Epithelial cell of prostate (primary cell): ENCODE measurements at regions not wholly inside any gene's neighbourhood (a gene's known extent, or its start where the extent isn't known, plus 50 kb on each side); places are given as distances from the start of the nearest gene placed in this dataset.

Experiments
- DNase-seq: peaks from one replicate; pipeline ENCODE4 v3.0.0-alpha.2; 2011; ENCODE audit warnings: low read depth, low spot score
- H3K27ac ChIP-seq: fragments of 450-650 bp; 2 replicates; pipeline ENCODE4 v1.5.1; 2017; ENCODE audit warnings: mild to moderate bottlenecking

- H3K27ac ChIP-seq: peak overlapping the region; percentile 90
- DNase-seq: no peak
These were observed 164.4 kb downstream of the PJA1 start for GRCh38 chrX:69000877-69001276.

GRCh38 chrX:68999931-69000330, 165.3 kb downstream of the PJA1 start:
- no peak for DNase-seq
- H3K27ac ChIP-seq: peak overlapping the region; percentile 90

DNA sequence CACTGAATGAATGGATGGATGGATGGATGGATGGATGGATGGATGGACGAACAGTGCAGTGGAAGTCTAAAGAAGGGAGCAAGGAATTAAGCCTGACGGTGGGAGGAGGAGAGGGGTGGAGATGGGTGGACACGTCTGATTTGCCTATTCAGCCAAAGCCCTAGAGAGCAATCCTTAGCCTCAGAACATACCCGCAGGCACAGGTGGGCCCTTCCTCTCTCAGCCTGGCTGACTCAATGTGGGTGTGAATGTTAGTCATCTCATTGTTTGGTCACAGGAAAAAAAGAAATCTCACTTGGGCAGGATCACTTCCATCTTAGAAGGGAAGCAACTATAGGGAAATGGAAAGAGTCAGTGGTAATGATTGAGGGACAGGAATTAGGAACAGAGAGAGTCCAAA, 165.9 kb downstream of the PJA1 start:
- peak; percentile 53 for DNase-seq
- H3K27ac ChIP-seq: peak overlapping the region; percentile 90

DNA sequence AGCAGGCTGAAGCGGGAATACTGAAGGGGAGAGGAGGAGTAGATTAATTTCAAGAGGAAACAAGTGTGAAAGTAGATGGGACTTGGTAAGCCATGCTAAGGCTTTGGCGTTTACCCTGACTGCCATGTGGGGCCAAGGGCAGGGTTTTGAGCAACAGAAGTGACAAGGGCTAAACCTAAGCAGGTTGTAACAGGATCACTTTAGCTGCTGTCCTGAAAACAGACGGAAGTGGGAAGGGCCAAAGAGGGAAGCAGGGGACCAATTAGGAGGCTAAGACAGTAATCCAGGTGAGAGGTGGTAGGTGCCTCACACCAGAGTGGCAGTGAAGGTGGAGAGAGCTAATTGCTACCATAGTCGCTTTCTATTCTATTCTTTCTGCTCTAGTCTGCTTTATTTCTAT, 166.5 kb downstream of the PJA1 start:
- peak overlapping the region; percentile 90 for H3K27ac ChIP-seq
- no peak for DNase-seq

DNA sequence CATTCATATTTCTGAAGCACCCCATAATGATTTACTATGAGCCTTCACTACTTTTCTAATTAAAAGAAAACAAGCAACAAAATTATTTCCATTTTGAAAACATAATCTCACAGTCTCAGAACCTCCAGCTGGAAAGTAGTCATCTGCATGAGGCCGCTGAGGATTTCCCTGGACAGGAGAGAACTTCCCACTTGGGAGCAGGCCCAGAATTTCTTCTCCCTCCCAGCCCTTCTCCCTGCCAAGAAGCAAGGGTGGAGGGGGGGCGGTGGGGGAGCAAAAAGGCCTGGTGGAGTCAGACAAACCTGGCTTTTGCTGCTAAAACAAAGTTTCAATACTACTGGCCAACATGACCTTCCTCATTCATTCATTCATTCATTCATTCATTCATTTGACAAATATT, 167.3 kb downstream of the PJA1 start:
- peak overlapping the region; percentile 90 for H3K27ac ChIP-seq
- DNase-seq: no peak

GRCh38 chrX:68997511-68997910, 167.7 kb downstream of the PJA1 start:
- peak overlapping the region; percentile 90 for H3K27ac ChIP-seq

GRCh38 chrX:68995780-68996551, 167.1 kb downstream of the EFNB1 start:
- DNase-seq: no peak
- H3K27ac ChIP-seq: no peak overlapping the region

More at GRCh38 chrX:68997511-68997910, 167.7 kb downstream of the PJA1 start:
- DNase-seq: no peak

DNA sequence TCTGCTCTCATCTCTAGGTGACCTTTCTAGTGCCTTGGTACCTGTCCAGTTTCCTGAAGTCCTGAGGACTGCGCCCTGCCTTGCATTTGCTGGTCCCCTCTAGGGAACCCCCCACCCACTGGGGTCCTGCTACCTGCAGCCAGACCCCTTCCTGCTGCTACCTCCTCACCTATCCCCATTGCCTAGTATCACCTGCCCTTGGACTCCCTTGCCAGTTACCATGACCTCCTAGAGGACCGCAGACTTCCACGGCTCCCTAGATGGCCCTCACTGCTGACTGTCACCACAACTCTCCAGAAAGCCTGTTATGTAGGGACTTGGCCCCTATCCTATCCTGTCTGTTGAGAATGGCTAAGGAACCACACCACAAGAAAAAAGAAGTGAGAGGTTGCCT, 166.6 kb downstream of the EFNB1 start:
- H3K27ac ChIP-seq: no peak overlapping the region
- no peak for DNase-seq

DNA sequence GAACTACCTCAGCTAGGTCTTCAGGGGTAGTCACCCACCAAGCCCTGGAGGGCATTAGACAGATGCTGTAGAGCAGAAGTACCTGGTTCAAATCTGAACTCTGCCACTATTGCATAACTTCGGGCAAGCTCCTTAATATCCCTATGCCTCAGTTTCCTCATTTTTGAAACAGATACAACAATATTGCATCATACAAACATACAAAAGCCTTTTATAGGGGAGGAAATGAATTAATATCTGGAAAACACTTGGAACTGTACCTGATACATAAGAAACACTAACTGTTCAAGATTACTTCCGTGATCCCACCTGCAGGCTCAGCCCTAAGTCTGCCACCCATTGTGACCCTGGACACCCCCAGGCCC, 166.1 kb downstream of the EFNB1 start:
- H3K27ac ChIP-seq: no peak overlapping the region
- no peak for DNase-seq

GRCh38 chrX:68994135-68994890, 165.5 kb downstream of the EFNB1 start:
- no peak overlapping the region for H3K27ac ChIP-seq
- DNase-seq: no peak

- H3K27ac ChIP-seq: no peak overlapping the region
- DNase-seq: no peak
These were observed 164.1 kb downstream of the EFNB1 start for GRCh38 chrX:68992821-68993397.

DNA sequence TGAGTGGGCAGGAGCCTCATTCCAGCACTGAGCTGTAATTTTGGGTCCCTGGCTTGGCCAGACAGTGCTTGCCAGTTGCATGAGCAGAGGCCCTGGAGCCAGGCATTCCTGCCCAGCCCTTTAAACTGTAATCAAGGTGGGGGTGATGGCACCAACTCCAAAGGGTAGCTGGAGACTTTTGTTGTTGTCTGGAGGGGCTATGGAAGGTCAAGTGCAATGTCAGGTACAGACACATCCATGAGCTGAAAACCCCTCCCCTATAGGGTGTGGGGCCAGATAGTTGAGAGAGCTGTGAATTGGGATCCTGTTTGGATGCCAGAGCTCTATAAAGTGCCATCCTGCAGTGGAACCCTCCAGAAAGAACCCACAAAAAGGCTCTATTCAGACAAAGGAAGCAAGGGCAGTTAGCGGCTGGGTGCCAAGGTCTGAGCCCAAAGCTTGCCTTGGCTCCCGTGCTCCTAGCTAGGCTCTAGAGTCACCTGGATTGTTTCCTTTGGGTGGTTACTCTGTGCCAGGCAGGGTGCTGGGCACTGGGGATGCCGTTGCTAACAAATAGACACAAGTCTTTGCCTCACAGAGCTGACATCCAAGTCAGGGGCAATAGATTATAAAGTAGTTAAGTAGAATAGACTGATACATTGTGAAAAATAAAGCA, 163.0 kb downstream of the EFNB1 start:
- no peak overlapping the region for H3K27ac ChIP-seq
- no peak for DNase-seq

- H3K27ac ChIP-seq: no peak overlapping the region
- no peak for DNase-seq
These were observed 162.1 kb downstream of the EFNB1 start for GRCh38 chrX:68990948-68991347.

DNA sequence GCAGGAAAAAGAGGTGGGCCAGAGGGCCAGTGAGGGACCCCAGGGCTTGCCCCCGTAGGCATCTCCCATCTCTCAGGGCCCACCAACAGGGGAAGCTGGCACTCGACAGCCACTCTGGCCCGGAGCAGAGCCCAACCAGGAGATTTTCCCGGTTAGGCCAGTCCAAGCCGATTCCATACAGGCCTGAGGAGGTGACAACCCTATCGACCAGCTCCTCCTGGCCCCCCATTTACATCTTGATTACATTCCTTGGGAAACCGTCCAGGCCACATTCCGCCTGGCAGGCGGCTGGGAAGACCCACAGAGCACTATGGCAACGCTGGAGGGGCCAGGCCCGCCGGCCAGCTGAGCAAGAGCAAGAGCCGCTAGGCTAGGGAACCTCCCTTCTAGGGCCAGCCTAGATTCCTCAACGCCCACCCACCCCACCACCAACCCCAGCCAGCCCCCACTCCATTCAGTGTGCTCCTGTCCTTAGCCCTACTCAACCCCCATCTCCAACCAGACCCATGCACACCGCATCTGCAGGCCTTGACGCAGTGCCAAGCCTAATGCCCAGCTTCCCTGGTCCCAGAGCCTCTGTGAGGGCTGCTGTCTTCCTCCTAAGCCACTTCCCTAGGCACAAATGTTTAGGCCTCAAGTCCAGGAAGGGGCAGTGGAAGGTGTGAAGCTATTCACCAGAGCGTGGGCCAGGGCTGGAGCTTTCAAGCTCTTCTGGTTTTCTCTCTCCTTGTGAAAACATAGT, 161.2 kb downstream of the EFNB1 start:
- no peak overlapping the region for H3K27ac ChIP-seq
- DNase-seq: no peak

DNA sequence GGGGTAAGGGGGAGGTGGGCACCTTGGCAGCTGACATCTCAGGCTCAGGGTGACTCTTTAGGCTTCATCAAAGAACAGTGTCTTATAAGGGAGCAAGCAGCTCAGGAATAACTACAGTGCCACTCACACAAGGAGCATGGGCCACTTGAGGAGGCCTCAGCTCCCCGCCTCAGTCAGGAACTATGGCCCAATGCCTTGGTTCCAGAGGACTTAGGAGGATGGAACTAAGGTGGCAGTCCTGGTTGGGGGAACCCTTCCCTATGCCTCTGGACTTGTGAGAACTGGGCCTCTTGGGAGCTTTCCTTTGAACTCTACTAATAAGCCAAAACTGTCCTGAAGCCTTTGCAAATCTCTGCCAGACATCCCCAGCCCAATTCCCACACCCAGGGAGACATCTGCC, 160.6 kb downstream of the EFNB1 start:
- no peak for DNase-seq
- no peak overlapping the region for H3K27ac ChIP-seq

DNA sequence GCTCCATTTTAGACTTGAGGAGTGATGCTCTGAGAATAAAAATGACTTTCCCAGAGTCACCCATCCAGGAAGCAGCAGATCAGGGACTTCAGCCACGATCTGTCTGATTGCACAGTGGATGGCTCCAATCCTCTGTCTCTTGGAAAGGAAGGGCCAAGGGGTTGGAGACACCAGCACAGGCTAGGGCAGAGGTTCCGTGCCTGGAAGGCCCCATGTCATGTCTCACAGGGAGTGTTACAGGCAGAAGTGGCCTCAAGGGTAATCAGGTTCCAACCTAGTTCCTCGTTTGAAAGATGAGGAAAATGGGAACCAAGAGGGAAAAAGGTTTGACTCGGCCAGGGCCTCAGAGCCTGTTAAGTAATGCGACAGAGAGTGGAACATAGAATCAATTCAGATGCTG, 160.0 kb downstream of the EFNB1 start:
- no peak for DNase-seq
- H3K27ac ChIP-seq: no peak overlapping the region

GRCh38 chrX:68985135-68985755, 156.4 kb downstream of the EFNB1 start:
- no peak for DNase-seq
- no peak overlapping the region for H3K27ac ChIP-seq

GRCh38 chrX:68983004-68983857, 154.4 kb downstream of the EFNB1 start:
- no peak for DNase-seq
- no peak overlapping the region for H3K27ac ChIP-seq

DNA sequence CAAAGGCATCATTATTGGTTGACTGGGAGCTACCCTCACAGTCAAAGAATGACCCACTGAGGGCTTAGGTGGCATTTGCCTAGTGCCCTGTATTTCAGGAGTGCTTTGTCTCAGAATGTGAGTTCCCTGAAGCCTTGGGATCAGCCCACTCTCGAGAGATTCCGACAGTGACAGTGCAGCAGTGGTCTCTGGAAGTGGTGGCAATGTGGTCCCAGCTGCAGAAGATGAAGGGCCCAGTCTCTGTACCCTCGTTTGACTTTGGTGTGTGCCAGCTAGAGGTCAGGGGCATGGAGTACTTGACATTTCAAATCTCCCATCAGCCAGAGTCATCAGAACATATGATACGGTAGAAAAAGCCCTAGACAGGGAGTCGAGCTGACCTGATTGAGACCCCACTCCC, 153.7 kb downstream of the EFNB1 start:
- H3K27ac ChIP-seq: no peak overlapping the region
- DNase-seq: no peak
